Liver (tissue), 3 donors: ENCODE measurements at regions not wholly inside any gene's neighbourhood (a gene's known extent, or its start where the extent isn't known, plus 50 kb on each side); places are given as distances from the start of the nearest gene placed in this dataset.

Experiments
- ATF3 ChIP-seq: IDR thresholded peaks from 2 replicates; pipeline ENCODE4 v1.6.1; 2016; ENCODE audit warnings: antibody characterized with exemption
- EGR1 ChIP-seq, 2 donors: IDR thresholded peaks; 2 replicates each; pipeline ENCODE4 v1.6.1; 2016 to 2018; ENCODE audit warnings: antibody characterized with exemption in 2 of 2, low read depth in 2 of 2
- FOXA1 ChIP-seq: IDR thresholded peaks from 2 replicates; pipeline ENCODE4 v1.6.1; 2016; ENCODE audit warnings: antibody characterized with exemption
- JUND ChIP-seq, 2 donors: IDR thresholded peaks; 2 replicates each; pipeline ENCODE4 v1.6.1; 2016; ENCODE audit warnings: antibody characterized with exemption in 2 of 2
- MAX ChIP-seq: IDR thresholded peaks from 2 replicates; pipeline ENCODE4 v1.6.1; 2016; ENCODE audit warnings: antibody characterized with exemption
- SP1 ChIP-seq: IDR thresholded peaks from 2 replicates; pipeline ENCODE4 v1.6.1; 2018; ENCODE audit warnings: antibody characterized with exemption, mild to moderate bottlenecking
- TAF1 ChIP-seq: conservative IDR thresholded peaks from 2 replicates; pipeline ENCODE4 v1.6.1; 2016; ENCODE audit warnings: antibody characterized with exemption, mild to moderate bottlenecking
- YY1 ChIP-seq: IDR thresholded peaks from 2 replicates; pipeline ENCODE4 v1.6.1; 2016; ENCODE audit warnings: antibody characterized with exemption, mild to moderate bottlenecking
- ZBTB33 ChIP-seq: IDR thresholded peaks from 2 replicates; pipeline ENCODE4 v1.6.1; 2016; ENCODE audit warnings: antibody characterized with exemption
- TF ChIP-seq, protein P1 (sequence below): IDR thresholded peaks from 2 replicates; pipeline ENCODE4 v1.6.1; 2016; ENCODE audit warnings: antibody characterized with exemption, mild to moderate bottlenecking
- TF ChIP-seq, protein P2 (sequence below): fragments of 150-350 bp; IDR thresholded peaks from 2 replicates; pipeline ENCODE4 v1.5.1; 2017; ENCODE audit warnings: improper control_type of control experiment, low read depth, low read length; ENCODE audit not compliant: missing input control
- donor health status: healthy.
- donor health status: healthy.

GRCh38 chr5:83831834-83832233 lies 111.2 kb upstream of the HAPLN1 start:
- no peak for TF ChIP-seq ATF3
- no peak for TF ChIP-seq EGR1 (IDR thresholded peaks at IDR 0.05; ENCODE audit: low read depth in 2 of 2)
- no peak for TF ChIP-seq SP1
- TF ChIP-seq, protein P1, sequence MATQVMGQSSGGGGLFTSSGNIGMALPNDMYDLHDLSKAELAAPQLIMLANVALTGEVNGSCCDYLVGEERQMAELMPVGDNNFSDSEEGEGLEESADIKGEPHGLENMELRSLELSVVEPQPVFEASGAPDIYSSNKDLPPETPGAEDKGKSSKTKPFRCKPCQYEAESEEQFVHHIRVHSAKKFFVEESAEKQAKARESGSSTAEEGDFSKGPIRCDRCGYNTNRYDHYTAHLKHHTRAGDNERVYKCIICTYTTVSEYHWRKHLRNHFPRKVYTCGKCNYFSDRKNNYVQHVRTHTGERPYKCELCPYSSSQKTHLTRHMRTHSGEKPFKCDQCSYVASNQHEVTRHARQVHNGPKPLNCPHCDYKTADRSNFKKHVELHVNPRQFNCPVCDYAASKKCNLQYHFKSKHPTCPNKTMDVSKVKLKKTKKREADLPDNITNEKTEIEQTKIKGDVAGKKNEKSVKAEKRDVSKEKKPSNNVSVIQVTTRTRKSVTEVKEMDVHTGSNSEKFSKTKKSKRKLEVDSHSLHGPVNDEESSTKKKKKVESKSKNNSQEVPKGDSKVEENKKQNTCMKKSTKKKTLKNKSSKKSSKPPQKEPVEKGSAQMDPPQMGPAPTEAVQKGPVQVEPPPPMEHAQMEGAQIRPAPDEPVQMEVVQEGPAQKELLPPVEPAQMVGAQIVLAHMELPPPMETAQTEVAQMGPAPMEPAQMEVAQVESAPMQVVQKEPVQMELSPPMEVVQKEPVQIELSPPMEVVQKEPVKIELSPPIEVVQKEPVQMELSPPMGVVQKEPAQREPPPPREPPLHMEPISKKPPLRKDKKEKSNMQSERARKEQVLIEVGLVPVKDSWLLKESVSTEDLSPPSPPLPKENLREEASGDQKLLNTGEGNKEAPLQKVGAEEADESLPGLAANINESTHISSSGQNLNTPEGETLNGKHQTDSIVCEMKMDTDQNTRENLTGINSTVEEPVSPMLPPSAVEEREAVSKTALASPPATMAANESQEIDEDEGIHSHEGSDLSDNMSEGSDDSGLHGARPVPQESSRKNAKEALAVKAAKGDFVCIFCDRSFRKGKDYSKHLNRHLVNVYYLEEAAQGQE = no peak
- TF ChIP-seq, protein P2, sequence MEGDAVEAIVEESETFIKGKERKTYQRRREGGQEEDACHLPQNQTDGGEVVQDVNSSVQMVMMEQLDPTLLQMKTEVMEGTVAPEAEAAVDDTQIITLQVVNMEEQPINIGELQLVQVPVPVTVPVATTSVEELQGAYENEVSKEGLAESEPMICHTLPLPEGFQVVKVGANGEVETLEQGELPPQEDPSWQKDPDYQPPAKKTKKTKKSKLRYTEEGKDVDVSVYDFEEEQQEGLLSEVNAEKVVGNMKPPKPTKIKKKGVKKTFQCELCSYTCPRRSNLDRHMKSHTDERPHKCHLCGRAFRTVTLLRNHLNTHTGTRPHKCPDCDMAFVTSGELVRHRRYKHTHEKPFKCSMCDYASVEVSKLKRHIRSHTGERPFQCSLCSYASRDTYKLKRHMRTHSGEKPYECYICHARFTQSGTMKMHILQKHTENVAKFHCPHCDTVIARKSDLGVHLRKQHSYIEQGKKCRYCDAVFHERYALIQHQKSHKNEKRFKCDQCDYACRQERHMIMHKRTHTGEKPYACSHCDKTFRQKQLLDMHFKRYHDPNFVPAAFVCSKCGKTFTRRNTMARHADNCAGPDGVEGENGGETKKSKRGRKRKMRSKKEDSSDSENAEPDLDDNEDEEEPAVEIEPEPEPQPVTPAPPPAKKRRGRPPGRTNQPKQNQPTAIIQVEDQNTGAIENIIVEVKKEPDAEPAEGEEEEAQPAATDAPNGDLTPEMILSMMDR = no peak
- TF ChIP-seq TAF1 = no peak
- TF ChIP-seq ZBTB33 = no peak
- no peak for TF ChIP-seq YY1
- no peak for TF ChIP-seq MAX
- no peak for TF ChIP-seq JUND (IDR thresholded peaks at IDR 0.05)
- no peak for TF ChIP-seq FOXA1
